HepG2 (cell line): ENCODE measurements at regions not wholly inside any gene's neighbourhood (a gene's known extent, or its start where the extent isn't known, plus 50 kb on each side); places are given as distances from the start of the nearest gene placed in this dataset.

Experiments used
- GATA4 ChIP-seq: sonication (generic); IDR thresholded peaks from 2 replicates; pipeline ENCODE4 v1.6.1; 2016; ENCODE audit warnings: antibody characterized with exemption, low read depth, borderline replicate concordance
- HMGXB4 ChIP-seq, 2 experiments: sonication (generic) in 1 of 2; formaldehyde crosslinking in 1 of 2; IDR thresholded peaks; 2 replicates each; pipeline versions ENCODE4 v1.4.0 to v1.6.1; 2018 to 2020; ENCODE audit warnings: missing genetic modification reagents in 2 of 2, borderline replicate concordance in 1 of 2, low read depth in 1 of 2, mild to moderate bottlenecking in 1 of 2, missing biosample characterization in 1 of 2
- MEIS2 ChIP-seq: sonication (generic); formaldehyde crosslinking; IDR thresholded peaks from 2 replicates; pipeline ENCODE4 v1.9.0; 2021; ENCODE audit warnings: mild to moderate bottlenecking, missing genetic modification reagents
- NR2F2 ChIP-seq: IDR thresholded peaks from 2 replicates; pipeline ENCODE4 v1.6.1; 2012; ENCODE audit warnings: low read depth, inconsistent platforms, borderline replicate concordance
- REXO4 ChIP-seq: sonication (generic); formaldehyde crosslinking; IDR thresholded peaks from 2 replicates; pipeline ENCODE4 v1.8.0; 2022; ENCODE audit warnings: missing genetic modification reagents, mild to moderate bottlenecking, borderline replicate concordance
- ZNF564 ChIP-seq: sonication (generic); formaldehyde crosslinking; IDR thresholded peaks from 2 replicates; pipeline ENCODE4 v1.8.1; 2023; ENCODE audit warnings: mild to moderate bottlenecking, missing genetic modification reagents
- ZNF710 ChIP-seq: sonication (generic); formaldehyde crosslinking; IDR thresholded peaks from 2 replicates; pipeline ENCODE4 v1.5.0; 2020; ENCODE audit warnings: mild to moderate bottlenecking, missing genetic modification reagents, borderline replicate concordance
- ZNF816 ChIP-seq: sonication (generic); formaldehyde crosslinking; IDR thresholded peaks from 2 replicates; pipeline ENCODE4 v1.8.0; 2022; ENCODE audit warnings: missing genetic modification reagents, mild to moderate bottlenecking, borderline replicate concordance
- ZSCAN29 ChIP-seq: sonication (generic); formaldehyde crosslinking; conservative IDR thresholded peaks from 2 replicates; pipeline ENCODE4 v1.4.0; 2020; ENCODE audit warnings: mild to moderate bottlenecking, missing genetic modification reagents
- TF ChIP-seq, protein P1 (sequence below): sonication (generic); formaldehyde crosslinking; IDR thresholded peaks from 2 replicates; pipeline ENCODE4 v1.5.0; 2020; ENCODE audit warnings: missing genetic modification reagents
- TF ChIP-seq, protein P2 (sequence below): sonication (generic); formaldehyde crosslinking; IDR thresholded peaks from 2 replicates; pipeline ENCODE4 v1.4.0; 2020; ENCODE audit warnings: missing genetic modification reagents, borderline replicate concordance

DNA sequence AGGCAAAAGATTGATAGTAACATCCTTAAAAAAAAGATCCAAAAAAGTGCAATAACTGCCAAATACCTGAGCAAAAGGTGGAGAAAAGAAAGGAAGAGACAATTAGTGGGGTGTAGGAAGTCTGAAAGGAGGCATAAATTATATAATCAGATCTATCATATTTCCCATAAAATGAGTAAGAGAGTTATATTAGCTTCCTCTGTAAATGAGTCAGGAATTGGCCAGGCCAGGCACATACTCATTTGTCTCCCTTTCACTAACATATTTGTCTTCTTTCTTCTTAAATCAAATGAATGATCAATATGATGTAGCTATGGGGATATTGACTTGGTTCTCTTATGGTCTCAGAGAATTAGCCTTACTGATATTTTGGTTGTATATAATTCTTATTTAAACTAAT is 292.3 kb upstream of the CADM2 start (continued):
- TF ChIP-seq, protein P1, sequence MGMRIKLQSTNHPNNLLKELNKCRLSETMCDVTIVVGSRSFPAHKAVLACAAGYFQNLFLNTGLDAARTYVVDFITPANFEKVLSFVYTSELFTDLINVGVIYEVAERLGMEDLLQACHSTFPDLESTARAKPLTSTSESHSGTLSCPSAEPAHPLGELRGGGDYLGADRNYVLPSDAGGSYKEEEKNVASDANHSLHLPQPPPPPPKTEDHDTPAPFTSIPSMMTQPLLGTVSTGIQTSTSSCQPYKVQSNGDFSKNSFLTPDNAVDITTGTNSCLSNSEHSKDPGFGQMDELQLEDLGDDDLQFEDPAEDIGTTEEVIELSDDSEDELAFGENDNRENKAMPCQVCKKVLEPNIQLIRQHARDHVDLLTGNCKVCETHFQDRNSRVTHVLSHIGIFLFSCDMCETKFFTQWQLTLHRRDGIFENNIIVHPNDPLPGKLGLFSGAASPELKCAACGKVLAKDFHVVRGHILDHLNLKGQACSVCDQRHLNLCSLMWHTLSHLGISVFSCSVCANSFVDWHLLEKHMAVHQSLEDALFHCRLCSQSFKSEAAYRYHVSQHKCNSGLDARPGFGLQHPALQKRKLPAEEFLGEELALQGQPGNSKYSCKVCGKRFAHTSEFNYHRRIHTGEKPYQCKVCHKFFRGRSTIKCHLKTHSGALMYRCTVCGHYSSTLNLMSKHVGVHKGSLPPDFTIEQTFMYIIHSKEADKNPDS = no peak
- TF ChIP-seq ZSCAN29 (CRISPR knock-in tag) (no peak), MEIS2 (CRISPR knock-in tag) (no peak), HMGXB4 (CRISPR knock-in tag; IDR thresholded peaks at IDR 0.05; ENCODE audit: borderline replicate concordance in 1 of 2, low read depth in 1 of 2) (no peak), NR2F2 (no peak), GATA4 (no peak), ZNF564 (CRISPR knock-in tag) (no peak), ZNF710 (no peak), ZNF816 (CRISPR knock-in tag) (no peak), REXO4 (CRISPR knock-in tag) (no peak)
- TF ChIP-seq, protein P2, sequence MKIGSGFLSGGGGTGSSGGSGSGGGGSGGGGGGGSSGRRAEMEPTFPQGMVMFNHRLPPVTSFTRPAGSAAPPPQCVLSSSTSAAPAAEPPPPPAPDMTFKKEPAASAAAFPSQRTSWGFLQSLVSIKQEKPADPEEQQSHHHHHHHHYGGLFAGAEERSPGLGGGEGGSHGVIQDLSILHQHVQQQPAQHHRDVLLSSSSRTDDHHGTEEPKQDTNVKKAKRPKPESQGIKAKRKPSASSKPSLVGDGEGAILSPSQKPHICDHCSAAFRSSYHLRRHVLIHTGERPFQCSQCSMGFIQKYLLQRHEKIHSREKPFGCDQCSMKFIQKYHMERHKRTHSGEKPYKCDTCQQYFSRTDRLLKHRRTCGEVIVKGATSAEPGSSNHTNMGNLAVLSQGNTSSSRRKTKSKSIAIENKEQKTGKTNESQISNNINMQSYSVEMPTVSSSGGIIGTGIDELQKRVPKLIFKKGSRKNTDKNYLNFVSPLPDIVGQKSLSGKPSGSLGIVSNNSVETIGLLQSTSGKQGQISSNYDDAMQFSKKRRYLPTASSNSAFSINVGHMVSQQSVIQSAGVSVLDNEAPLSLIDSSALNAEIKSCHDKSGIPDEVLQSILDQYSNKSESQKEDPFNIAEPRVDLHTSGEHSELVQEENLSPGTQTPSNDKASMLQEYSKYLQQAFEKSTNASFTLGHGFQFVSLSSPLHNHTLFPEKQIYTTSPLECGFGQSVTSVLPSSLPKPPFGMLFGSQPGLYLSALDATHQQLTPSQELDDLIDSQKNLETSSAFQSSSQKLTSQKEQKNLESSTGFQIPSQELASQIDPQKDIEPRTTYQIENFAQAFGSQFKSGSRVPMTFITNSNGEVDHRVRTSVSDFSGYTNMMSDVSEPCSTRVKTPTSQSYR = no peak
